SU-DHL-6 (cell line): ENCODE measurements at regions not wholly inside any gene's neighbourhood (a gene's known extent, or its start where the extent isn't known, plus 50 kb on each side); places are given as distances from the start of the nearest gene placed in this dataset.

Experiments used
- EZH2phosphoT487 ChIP-seq: fragments of 200-600 bp; sonication (generic), shearing (Covaris generic); conservative IDR thresholded peaks from 2 replicates; pipeline ENCODE4 v1.6.1; 2018; ENCODE audit warnings: mild to moderate bottlenecking, antibody characterized with exemption, low read length, moderate library complexity, mixed read lengths
- TF ChIP-seq, protein P1 (sequence below): fragments of 200-600 bp; sonication (generic); IDR thresholded peaks from one replicate; pipeline ENCODE4 v1.5.1; 2017; ENCODE audit warnings: antibody characterized with exemption, mild to moderate bottlenecking, low read length, moderate library complexity; ENCODE audit not compliant: insufficient read depth, poor library complexity, severe bottlenecking

GRCh38 chr4:127506283-127506682 lies 126.5 kb upstream of the INTU start:
- TF ChIP-seq EZH2phosphoT487: no peak
- TF ChIP-seq, protein P1, sequence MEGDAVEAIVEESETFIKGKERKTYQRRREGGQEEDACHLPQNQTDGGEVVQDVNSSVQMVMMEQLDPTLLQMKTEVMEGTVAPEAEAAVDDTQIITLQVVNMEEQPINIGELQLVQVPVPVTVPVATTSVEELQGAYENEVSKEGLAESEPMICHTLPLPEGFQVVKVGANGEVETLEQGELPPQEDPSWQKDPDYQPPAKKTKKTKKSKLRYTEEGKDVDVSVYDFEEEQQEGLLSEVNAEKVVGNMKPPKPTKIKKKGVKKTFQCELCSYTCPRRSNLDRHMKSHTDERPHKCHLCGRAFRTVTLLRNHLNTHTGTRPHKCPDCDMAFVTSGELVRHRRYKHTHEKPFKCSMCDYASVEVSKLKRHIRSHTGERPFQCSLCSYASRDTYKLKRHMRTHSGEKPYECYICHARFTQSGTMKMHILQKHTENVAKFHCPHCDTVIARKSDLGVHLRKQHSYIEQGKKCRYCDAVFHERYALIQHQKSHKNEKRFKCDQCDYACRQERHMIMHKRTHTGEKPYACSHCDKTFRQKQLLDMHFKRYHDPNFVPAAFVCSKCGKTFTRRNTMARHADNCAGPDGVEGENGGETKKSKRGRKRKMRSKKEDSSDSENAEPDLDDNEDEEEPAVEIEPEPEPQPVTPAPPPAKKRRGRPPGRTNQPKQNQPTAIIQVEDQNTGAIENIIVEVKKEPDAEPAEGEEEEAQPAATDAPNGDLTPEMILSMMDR: no peak
